ENCODE measurements at regions not wholly inside any gene's neighbourhood (a gene's known extent, or its start where the extent isn't known, plus 50 kb on each side); places are given as distances from the start of the nearest gene placed in this dataset.
"Not testable (repeated sequence)": the region's sequence is repeated elsewhere in the genome, so short reads cannot be mapped to it uniquely, and the experiment has no call there.

DNA sequence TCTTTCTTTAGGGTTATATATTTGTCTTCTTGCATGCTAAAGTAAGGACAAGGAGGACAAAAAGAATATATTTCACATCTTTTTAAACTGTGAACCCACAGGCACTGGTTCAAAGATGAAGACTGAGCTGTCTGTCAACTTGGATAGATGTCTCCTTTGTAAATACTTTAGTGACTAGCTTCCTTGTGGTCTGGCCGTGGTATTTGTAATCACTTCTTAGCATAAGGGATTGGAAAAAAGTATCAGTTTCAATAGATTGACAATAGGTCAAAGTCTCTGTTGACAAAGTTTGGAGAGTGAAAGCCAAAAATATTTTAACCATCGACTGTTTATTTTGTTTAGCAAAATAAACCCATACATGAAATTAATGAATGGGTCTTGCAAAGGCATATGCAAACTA lies 91.4 kb downstream of the TMEM167A start:
- Histone ChIP-seq H3K36me3 (no peaks in the 10 kb centered on the region), H3K4me3 (no peak overlapping the region), H3K9me3 (no peaks in the 10 kb centered on the region), H3K4me1 (peaks cover 0 to 12% (median 2%) of the 10 kb centered on the region in 4 donors), H3K27me3 (no peaks in the 10 kb centered on the region), H3K27ac (no peak overlapping the region)
- no peak for ATAC-seq (ENCODE audit: low FRiP score in 2 of 2)
- DNase-seq: no peak
- TF ChIP-seq POLR2AphosphoS5 (IDR thresholded peaks at IDR 0.05): no peak
- WGBS, 2 donors: 35% methylated on average over 2 of the region's 2 CpGs

DNA sequence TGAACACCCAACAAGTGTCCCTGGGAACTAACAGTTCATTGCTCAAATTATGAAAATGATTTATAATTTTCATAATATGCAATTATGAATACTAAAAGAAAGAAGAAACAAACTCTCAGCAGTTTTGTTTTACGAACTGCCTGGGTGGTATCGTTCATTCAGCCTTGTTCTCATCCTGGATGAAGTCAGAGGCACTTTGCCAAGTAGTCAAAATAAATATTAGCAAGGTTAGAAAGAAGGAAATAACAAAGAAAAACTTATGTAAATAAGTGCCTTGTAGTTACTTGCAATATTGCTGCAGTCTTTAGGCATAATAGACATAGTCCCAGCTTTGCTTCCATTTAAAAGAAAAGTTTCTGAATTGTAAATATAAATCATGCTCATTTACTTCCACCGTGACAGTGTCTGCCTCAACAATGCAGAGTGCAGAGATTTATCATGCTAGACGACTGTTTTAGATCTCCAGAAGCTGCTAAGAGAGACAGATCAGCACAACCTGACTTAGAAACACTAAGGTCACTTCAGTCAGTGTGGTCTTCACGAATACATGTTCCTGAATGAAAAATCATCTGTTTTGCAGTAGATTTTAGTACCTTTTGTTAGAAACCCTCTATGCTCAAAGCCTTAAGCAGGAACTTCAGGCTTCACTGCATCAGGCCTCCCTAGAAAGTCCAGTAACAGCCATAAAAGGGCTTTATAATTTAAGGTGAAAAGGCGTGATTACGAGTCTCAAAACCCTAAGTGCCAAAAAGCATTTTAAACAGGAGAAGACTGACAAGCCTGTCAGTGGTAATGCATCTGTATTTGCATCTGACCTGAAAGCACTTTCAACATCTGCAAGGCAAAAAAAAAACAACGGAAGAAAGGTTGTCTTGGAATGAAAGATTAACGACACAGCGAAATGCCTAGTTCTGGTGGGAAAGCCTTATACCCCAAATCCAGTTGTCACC lies 92.1 kb downstream of the TMEM167A start:
- Histone ChIP-seq H3K27ac (no peak overlapping the region), H3K9me3 (no peaks in the 10 kb centered on the region), H3K4me1 (peaks cover 0 to 12% (median 2%) of the 10 kb centered on the region in 4 donors), H3K36me3 (no peaks in the 10 kb centered on the region), H3K4me3 (no peak overlapping the region), H3K27me3 (no peaks in the 10 kb centered on the region)
- ATAC-seq (ENCODE audit: low FRiP score in 2 of 2) (no peak), DNase-seq (no peak)
- 43 to 44% methylated on average over 10 of the region's 10 CpGs for WGBS, 2 donors
- TF ChIP-seq POLR2A (IDR thresholded peaks at IDR 0.05) (no peak), EP300 (IDR thresholded peaks at IDR 0.05) (no peak), POLR2AphosphoS5 (IDR thresholded peaks at IDR 0.05) (no peak)
- TF ChIP-seq, protein P1, sequence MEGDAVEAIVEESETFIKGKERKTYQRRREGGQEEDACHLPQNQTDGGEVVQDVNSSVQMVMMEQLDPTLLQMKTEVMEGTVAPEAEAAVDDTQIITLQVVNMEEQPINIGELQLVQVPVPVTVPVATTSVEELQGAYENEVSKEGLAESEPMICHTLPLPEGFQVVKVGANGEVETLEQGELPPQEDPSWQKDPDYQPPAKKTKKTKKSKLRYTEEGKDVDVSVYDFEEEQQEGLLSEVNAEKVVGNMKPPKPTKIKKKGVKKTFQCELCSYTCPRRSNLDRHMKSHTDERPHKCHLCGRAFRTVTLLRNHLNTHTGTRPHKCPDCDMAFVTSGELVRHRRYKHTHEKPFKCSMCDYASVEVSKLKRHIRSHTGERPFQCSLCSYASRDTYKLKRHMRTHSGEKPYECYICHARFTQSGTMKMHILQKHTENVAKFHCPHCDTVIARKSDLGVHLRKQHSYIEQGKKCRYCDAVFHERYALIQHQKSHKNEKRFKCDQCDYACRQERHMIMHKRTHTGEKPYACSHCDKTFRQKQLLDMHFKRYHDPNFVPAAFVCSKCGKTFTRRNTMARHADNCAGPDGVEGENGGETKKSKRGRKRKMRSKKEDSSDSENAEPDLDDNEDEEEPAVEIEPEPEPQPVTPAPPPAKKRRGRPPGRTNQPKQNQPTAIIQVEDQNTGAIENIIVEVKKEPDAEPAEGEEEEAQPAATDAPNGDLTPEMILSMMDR (IDR thresholded peaks at IDR 0.05): no peak

DNA sequence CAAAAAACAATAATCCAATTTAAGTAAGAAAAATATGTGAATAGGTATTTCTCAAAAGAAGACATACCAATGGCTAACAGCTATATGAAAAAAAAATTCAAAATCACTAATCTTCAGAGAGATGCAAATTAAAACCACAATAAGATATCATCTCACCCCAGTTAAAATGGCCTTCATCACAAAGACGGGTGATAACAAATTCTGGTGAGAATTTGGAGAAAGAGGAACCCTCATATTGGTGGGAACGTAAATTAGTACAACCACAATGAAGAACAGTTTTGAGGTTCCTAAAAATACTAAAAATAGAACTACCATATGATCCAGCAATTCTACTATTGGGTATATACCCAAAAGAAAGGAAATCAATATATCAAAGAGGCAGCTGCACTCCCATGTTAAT lies 94.3 kb downstream of the TMEM167A start:
- Histone ChIP-seq H3K27ac (no peak overlapping the region), H3K4me1 (peaks cover 0 to 12% (median 2%) of the 10 kb centered on the region in 4 donors), H3K9me3 (no peaks in the 10 kb centered on the region), H3K4me3 (no peak overlapping the region), H3K27me3 (no peaks in the 10 kb centered on the region), H3K36me3 (no peaks in the 10 kb centered on the region)
- ATAC-seq (ENCODE audit: low FRiP score in 2 of 2) (no peak), DNase-seq (no peak)
- 67 to 79% methylated on average over 2 of the region's 2 CpGs for WGBS, 2 donors
- TF ChIP-seq POLR2AphosphoS5 (IDR thresholded peaks at IDR 0.05) (no peak), EP300 (IDR thresholded peaks at IDR 0.05) (no peak), POLR2A (IDR thresholded peaks at IDR 0.05) (no peak)
- TF ChIP-seq, protein P1 (IDR thresholded peaks at IDR 0.05): no peak

DNA sequence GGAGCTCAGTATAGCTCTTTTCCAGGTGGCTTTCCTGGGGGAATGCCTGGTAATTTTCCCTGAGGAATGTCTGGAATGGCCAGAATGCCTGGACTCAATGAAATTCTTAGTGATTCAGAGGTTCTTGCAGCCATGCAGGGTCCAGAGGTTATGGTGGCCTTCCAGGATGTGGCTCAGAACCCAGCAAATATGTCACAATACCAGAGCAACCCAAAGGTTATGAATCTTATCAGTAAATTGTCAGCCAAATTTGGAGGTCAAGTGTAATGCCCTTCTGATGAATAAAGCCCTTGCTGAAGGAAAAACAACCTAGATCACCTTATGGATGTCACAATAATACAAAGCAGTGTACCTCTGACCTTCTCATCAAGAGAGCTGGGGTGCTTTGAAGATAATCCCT lies 100.3 kb downstream of the TMEM167A start:
- H3K36me3 ChIP-seq; ATAC-seq (ENCODE audit: low FRiP score in 2 of 2); H3K27ac ChIP-seq; H3K27me3 ChIP-seq; H3K4me3 ChIP-seq; DNase-seq; H3K4me1 ChIP-seq: not testable (repeated sequence)
- peaks cover 4 to 19% (median 16%) of the 10 kb centered on the region in 4 donors for H3K9me3 ChIP-seq

DNA sequence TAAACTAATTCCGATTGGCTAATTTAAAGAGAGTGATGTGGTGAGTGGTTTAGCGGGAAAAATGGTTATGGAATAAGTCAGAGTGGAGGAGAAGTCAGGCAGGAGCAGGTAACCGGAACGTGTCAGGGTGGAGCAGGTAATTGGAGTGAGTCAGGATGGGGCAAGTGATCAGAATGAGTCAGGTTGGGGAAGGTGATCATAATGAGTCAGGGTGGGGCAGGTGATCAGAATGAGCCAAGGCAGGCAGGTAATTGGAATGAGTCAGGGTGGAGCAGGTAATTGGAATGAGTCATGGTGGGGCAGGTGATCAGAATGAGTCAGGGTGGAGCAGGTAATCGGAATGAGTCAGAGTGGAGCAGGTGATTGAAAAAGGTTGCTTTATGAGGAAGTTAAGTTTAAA lies 101.4 kb downstream of the TMEM167A start:
- no peak for DNase-seq
- peaks cover 4 to 19% (median 16%) of the 10 kb centered on the region in 4 donors for H3K9me3 ChIP-seq
- TF ChIP-seq POLR2A (IDR thresholded peaks at IDR 0.05): no peak
- no peaks in the 10 kb centered on the region for H3K4me1 ChIP-seq
- H3K36me3 ChIP-seq: no peaks in the 10 kb centered on the region
- WGBS, 2 donors: 92 to 94% methylated on average over 5 of the region's 5 CpGs
- no peak overlapping the region for H3K27ac ChIP-seq
- ATAC-seq (ENCODE audit: low FRiP score in 2 of 2): no peak
- no peak overlapping the region for H3K4me3 ChIP-seq
- H3K27me3 ChIP-seq: no peaks in the 10 kb centered on the region

DNA sequence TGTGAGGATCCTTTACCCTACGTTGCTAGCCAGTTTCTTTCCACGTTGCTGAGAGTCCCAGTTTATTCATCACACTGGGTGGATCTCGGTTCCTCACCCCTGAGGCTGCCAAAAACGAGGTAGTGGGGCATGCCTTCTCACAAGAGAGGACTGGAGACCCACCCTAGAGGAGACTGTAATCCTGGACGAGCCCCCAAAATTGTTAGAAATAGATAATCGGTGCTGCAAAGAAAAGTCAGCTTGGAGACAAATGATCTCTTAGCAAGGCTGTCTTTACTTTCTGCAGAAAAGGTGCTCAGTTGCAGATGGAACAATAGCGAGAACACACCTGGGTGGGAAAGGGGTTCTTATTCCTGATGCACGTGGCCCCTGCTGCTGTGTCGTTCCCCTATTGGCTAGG lies 101.8 kb downstream of the TMEM167A start:
- H3K4me3 ChIP-seq: no peak overlapping the region
- no peak for DNase-seq
- H3K36me3 ChIP-seq: no peaks in the 10 kb centered on the region
- TF ChIP-seq POLR2AphosphoS5 (IDR thresholded peaks at IDR 0.05): no peak
- TF ChIP-seq, protein P1 (IDR thresholded peaks at IDR 0.05): no peak
- no peak for TF ChIP-seq EP300 (IDR thresholded peaks at IDR 0.05)
- no peak for TF ChIP-seq POLR2A (IDR thresholded peaks at IDR 0.05)
- no peak for ATAC-seq (ENCODE audit: low FRiP score in 2 of 2)
- H3K27ac ChIP-seq: no peak overlapping the region
- H3K4me1 ChIP-seq: no peaks in the 10 kb centered on the region
- WGBS, 2 donors: 82 to 83% methylated on average over 9 of the region's 9 CpGs
- H3K9me3 ChIP-seq: peaks cover 4 to 19% (median 16%) of the 10 kb centered on the region in 4 donors
- no peaks in the 10 kb centered on the region for H3K27me3 ChIP-seq

DNA sequence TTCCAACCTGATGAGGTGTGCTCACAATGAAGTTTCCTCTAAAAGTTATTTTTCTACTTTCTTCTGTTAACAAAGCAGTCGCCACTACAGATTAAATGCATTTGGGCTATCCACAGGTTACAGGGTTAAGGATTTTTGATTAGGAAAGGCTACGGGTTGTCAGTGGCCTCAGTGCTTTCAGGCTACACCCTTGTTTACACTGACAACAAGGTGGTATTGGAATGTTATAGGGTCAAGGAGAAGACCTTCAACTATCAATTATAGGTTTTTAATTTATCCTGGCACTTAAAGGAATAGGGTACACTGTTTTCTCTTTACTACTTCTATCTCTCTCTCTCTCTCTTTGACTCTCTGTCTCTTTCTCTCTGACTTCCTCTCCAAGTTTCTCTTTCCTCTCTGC lies 102.8 kb downstream of the TMEM167A start:
- ATAC-seq (ENCODE audit: low FRiP score in 2 of 2); H3K27ac ChIP-seq; H3K27me3 ChIP-seq; H3K4me3 ChIP-seq; DNase-seq; H3K4me1 ChIP-seq; H3K36me3 ChIP-seq: not testable (repeated sequence)
- 86 to 89% methylated on average over 2 of the region's 2 CpGs for WGBS, 2 donors
- H3K9me3 ChIP-seq: peaks cover 4 to 19% (median 16%) of the 10 kb centered on the region in 4 donors

Measured in upper lobe of left lung (tissue), 6 donors.